ENCODE measurements at regions not wholly inside any gene's neighbourhood (a gene's known extent, or its start where the extent isn't known, plus 50 kb on each side); places are given as distances from the start of the nearest gene placed in this dataset.

- Mint-ChIP-seq H3K4me1 (ENCODE audit: low read depth, unreplicated experiment) (peaks cover 9% of the 10 kb centered on the region), H3K36me3 (ENCODE audit: insufficient read depth, unreplicated experiment) (no peaks in the 10 kb centered on the region), H3K9me3 (ENCODE audit: low read depth, unreplicated experiment) (peaks cover 5% of the 10 kb centered on the region), H3K27ac (ENCODE audit: unreplicated experiment) (peak overlapping the region; percentile 15), H3K4me3 (ENCODE audit: low read depth, unreplicated experiment) (no peak overlapping the region), H3K27me3 (ENCODE audit: unreplicated experiment) (no peaks in the 10 kb centered on the region)
- CTCF ChIA-PET: no interaction called here
- TF ChIP-seq CTCF (IDR thresholded peaks at IDR 0.05; ENCODE audit: unreplicated experiment): no peak
- BruUV-seq (replicated peaks): no TSS peak
- no peak for DNase-seq
- intact Hi-C loops (cut with micrococcal nuclease; ENCODE audit: unreplicated experiment): no loop called here
Measured at GRCh38 chr12:11592484-11592883, 57.0 kb upstream of the ETV6 start.

- Mint-ChIP-seq H3K4me1 (ENCODE audit: low read depth, unreplicated experiment) (peaks cover 9% of the 10 kb centered on the region), H3K4me3 (ENCODE audit: low read depth, unreplicated experiment) (no peak overlapping the region), H3K27me3 (ENCODE audit: unreplicated experiment) (no peaks in the 10 kb centered on the region), H3K36me3 (ENCODE audit: insufficient read depth, unreplicated experiment) (no peaks in the 10 kb centered on the region), H3K9me3 (ENCODE audit: low read depth, unreplicated experiment) (peaks cover 5% of the 10 kb centered on the region), H3K27ac (ENCODE audit: unreplicated experiment) (no peak overlapping the region)
- TF ChIP-seq CTCF (IDR thresholded peaks at IDR 0.05; ENCODE audit: unreplicated experiment): no peak
- DNase-seq: no peak
- intact Hi-C loops (cut with micrococcal nuclease; ENCODE audit: unreplicated experiment): no loop called here
- CTCF ChIA-PET: no interaction called here
- no TSS peak for BruUV-seq (replicated peaks)
Measured at GRCh38 chr12:11593013-11593412, 56.5 kb upstream of the ETV6 start.

GRCh38 chr12:11595080-11595479 lies 54.4 kb upstream of the ETV6 start:
- DNase-seq: no peak
- BruUV-seq (replicated peaks): no TSS peak
- Mint-ChIP-seq H3K27ac (ENCODE audit: unreplicated experiment) (no peak overlapping the region), H3K9me3 (ENCODE audit: low read depth, unreplicated experiment) (peaks cover 5% of the 10 kb centered on the region), H3K4me3 (ENCODE audit: low read depth, unreplicated experiment) (no peak overlapping the region), H3K27me3 (ENCODE audit: unreplicated experiment) (no peaks in the 10 kb centered on the region), H3K4me1 (ENCODE audit: low read depth, unreplicated experiment) (peaks cover 4% of the 10 kb centered on the region), H3K36me3 (ENCODE audit: insufficient read depth, unreplicated experiment) (no peaks in the 10 kb centered on the region)
- no peak for TF ChIP-seq CTCF (IDR thresholded peaks at IDR 0.05; ENCODE audit: unreplicated experiment)
- intact Hi-C loops (cut with micrococcal nuclease; ENCODE audit: unreplicated experiment): no loop called here
- CTCF ChIA-PET: no interaction called here

GRCh38 chr12:11596141-11596540 lies 53.3 kb upstream of the ETV6 start:
- TF ChIP-seq CTCF (IDR thresholded peaks at IDR 0.05; ENCODE audit: unreplicated experiment): no peak
- no TSS peak for BruUV-seq (replicated peaks)
- no peak overlapping the region for H3K4me3 Mint-ChIP-seq (ENCODE audit: low read depth, unreplicated experiment)
- DNase-seq: no peak
- no peak overlapping the region for H3K27ac Mint-ChIP-seq (ENCODE audit: unreplicated experiment)
- no peaks in the 10 kb centered on the region for H3K27me3 Mint-ChIP-seq (ENCODE audit: unreplicated experiment)
- CTCF ChIA-PET: no interaction called here
- H3K4me1 Mint-ChIP-seq (ENCODE audit: low read depth, unreplicated experiment): no peaks in the 10 kb centered on the region
- peaks cover 5% of the 10 kb centered on the region for H3K9me3 Mint-ChIP-seq (ENCODE audit: low read depth, unreplicated experiment)
- intact Hi-C loops (cut with micrococcal nuclease; ENCODE audit: unreplicated experiment): no loop called here
- no peaks in the 10 kb centered on the region for H3K36me3 Mint-ChIP-seq (ENCODE audit: insufficient read depth, unreplicated experiment)

- CTCF ChIA-PET: no interaction called here
Measured at GRCh38 chr12:11598900-11599299, 50.6 kb upstream of the ETV6 start.

More at GRCh38 chr12:11598900-11599299, 50.6 kb upstream of the ETV6 start:
- DNase-seq: no peak
- no peak overlapping the region for H3K4me3 Mint-ChIP-seq (ENCODE audit: low read depth, unreplicated experiment)
- H3K4me1 Mint-ChIP-seq (ENCODE audit: low read depth, unreplicated experiment): no peaks in the 10 kb centered on the region
- no peak for TF ChIP-seq CTCF (IDR thresholded peaks at IDR 0.05; ENCODE audit: unreplicated experiment)
- H3K9me3 Mint-ChIP-seq (ENCODE audit: low read depth, unreplicated experiment): no peaks in the 10 kb centered on the region
- intact Hi-C loops (cut with micrococcal nuclease; ENCODE audit: unreplicated experiment): no loop called here
- BruUV-seq (replicated peaks): no TSS peak
- H3K27ac Mint-ChIP-seq (ENCODE audit: unreplicated experiment): no peak overlapping the region
- no peaks in the 10 kb centered on the region for H3K27me3 Mint-ChIP-seq (ENCODE audit: unreplicated experiment)
- no peaks in the 10 kb centered on the region for H3K36me3 Mint-ChIP-seq (ENCODE audit: insufficient read depth, unreplicated experiment)
